ENCODE measurements at regions not wholly inside any gene's neighbourhood (a gene's known extent, or its start where the extent isn't known, plus 50 kb on each side); places are given as distances from the start of the nearest gene placed in this dataset.

GRCh38 chr4:20381005-20381404 lies 129.3 kb downstream of the SLIT2 start:
- TF ChIP-seq EP300 (IDR thresholded peaks at IDR 0.05) (no peak), CTCF (IDR thresholded peaks at IDR 0.05) (no peak), POLR2A (IDR thresholded peaks at IDR 0.05) (no peak), POLR2AphosphoS5 (IDR thresholded peaks at IDR 0.05) (no peak)

Data from suprapubic skin (tissue), 4 donors.